SK-N-SH (cell line): ENCODE measurements at regions not wholly inside any gene's neighbourhood (a gene's known extent, or its start where the extent isn't known, plus 50 kb on each side); places are given as distances from the start of the nearest gene placed in this dataset.

Experiments used
- EP300 ChIP-seq, 2 experiments: IDR thresholded peaks; 2 replicates each; pipeline versions ENCODE4 v1.4.0 to v1.6.1; 2012; ENCODE audit warnings: borderline replicate concordance in 1 of 2, low read depth in 1 of 2, low read length in 1 of 2
- GATA2 ChIP-seq: sonication (generic); formaldehyde crosslinking; IDR thresholded peaks from 2 replicates; pipeline ENCODE4 v1.5.0; 2020; ENCODE audit warnings: mild to moderate bottlenecking, missing genetic modification reagents
- RCOR1 ChIP-seq: fragments of 150-350 bp; IDR thresholded peaks from 2 replicates; pipeline ENCODE4 v1.6.1; 2017; ENCODE audit warnings: antibody characterized with exemption, low read length
- TCF12 ChIP-seq: IDR thresholded peaks from 2 replicates; pipeline ENCODE4 v1.4.0; 2012
- YY1 ChIP-seq: IDR thresholded peaks from 2 replicates; pipeline ENCODE4 v1.4.0; 2012; ENCODE audit warnings: low read depth, mild to moderate bottlenecking
- TF ChIP-seq, protein P1 (sequence below): fragments of 200-600 bp; sonication (generic); IDR thresholded peaks from 2 replicates; pipeline ENCODE4 v1.6.1; 2017; ENCODE audit warnings: antibody characterized with exemption, mild to moderate bottlenecking, moderate library complexity
- TF ChIP-seq, protein P2 (sequence below): IDR thresholded peaks from 2 replicates; pipeline ENCODE4 v1.4.0; 2012; ENCODE audit warnings: low read depth, borderline replicate concordance

DNA sequence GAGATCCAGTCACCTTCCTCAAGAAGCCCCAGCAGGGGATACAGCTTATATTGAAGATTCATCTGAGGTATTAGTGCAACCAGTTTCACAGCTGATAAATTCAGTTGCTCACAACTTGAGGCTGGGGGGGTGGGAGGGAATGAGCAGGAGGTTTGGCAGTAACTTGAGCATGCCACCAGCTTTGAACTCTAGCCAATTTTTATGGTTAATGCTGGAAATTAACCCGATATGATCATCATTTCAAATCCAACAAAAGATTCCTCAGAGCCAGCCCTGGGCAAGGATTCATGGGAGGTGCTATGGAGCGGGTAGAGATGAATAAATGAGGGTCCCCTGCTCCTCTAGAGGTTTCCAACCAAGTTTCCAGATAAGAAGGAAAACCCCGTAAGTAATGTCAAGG, 73.1 kb upstream of the HES1 start:
- no peak for TF ChIP-seq YY1
- no peak for TF ChIP-seq GATA2 (CRISPR knock-in tag)
- TF ChIP-seq, protein P1, sequence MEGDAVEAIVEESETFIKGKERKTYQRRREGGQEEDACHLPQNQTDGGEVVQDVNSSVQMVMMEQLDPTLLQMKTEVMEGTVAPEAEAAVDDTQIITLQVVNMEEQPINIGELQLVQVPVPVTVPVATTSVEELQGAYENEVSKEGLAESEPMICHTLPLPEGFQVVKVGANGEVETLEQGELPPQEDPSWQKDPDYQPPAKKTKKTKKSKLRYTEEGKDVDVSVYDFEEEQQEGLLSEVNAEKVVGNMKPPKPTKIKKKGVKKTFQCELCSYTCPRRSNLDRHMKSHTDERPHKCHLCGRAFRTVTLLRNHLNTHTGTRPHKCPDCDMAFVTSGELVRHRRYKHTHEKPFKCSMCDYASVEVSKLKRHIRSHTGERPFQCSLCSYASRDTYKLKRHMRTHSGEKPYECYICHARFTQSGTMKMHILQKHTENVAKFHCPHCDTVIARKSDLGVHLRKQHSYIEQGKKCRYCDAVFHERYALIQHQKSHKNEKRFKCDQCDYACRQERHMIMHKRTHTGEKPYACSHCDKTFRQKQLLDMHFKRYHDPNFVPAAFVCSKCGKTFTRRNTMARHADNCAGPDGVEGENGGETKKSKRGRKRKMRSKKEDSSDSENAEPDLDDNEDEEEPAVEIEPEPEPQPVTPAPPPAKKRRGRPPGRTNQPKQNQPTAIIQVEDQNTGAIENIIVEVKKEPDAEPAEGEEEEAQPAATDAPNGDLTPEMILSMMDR: no peak
- TF ChIP-seq, protein P2, sequence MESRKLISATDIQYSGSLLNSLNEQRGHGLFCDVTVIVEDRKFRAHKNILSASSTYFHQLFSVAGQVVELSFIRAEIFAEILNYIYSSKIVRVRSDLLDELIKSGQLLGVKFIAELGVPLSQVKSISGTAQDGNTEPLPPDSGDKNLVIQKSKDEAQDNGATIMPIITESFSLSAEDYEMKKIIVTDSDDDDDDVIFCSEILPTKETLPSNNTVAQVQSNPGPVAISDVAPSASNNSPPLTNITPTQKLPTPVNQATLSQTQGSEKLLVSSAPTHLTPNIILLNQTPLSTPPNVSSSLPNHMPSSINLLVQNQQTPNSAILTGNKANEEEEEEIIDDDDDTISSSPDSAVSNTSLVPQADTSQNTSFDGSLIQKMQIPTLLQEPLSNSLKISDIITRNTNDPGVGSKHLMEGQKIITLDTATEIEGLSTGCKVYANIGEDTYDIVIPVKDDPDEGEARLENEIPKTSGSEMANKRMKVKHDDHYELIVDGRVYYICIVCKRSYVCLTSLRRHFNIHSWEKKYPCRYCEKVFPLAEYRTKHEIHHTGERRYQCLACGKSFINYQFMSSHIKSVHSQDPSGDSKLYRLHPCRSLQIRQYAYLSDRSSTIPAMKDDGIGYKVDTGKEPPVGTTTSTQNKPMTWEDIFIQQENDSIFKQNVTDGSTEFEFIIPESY: no peak
- TF ChIP-seq EP300 (IDR thresholded peaks at IDR 0.05; ENCODE audit: borderline replicate concordance in 1 of 2, low read depth in 1 of 2, low read length in 1 of 2): no peak
- TF ChIP-seq RCOR1: no peak
- TF ChIP-seq TCF12: no peak
